GDM1 (cell line): ENCODE measurements at regions not wholly inside any gene's neighbourhood (a gene's known extent, or its start where the extent isn't known, plus 50 kb on each side); places are given as distances from the start of the nearest gene placed in this dataset.

Experiments
- DNase-seq: peaks from one replicate; lab custom pipeline; 2025; lab: John Stamatoyannopoulos, UW

- DNase-seq = no peak
Measured at GRCh38 chr13:105363261-105364190, 1171.9 kb downstream of the EFNB2 start.

- no peak for DNase-seq
Measured at GRCh38 chr13:105353654-105354053, 1181.8 kb downstream of the EFNB2 start.

GRCh38 chr13:105349082-105349723 lies 1186.3 kb downstream of the EFNB2 start:
- no peak for DNase-seq

- no peak for DNase-seq
Measured at GRCh38 chr13:105346141-105346775, 1189.2 kb downstream of the EFNB2 start.

GRCh38 chr13:105345730-105346129 lies 1189.7 kb downstream of the EFNB2 start:
- no peak for DNase-seq

GRCh38 chr13:105345131-105345530 lies 1190.3 kb downstream of the EFNB2 start:
- DNase-seq = no peak

- DNase-seq = no peak
Measured at GRCh38 chr13:105343134-105343806, 1192.2 kb downstream of the EFNB2 start.

- DNase-seq = no peak
Measured at GRCh38 chr13:105342281-105342820, 1193.1 kb downstream of the EFNB2 start.

GRCh38 chr13:105341758-105342157 lies 1193.7 kb downstream of the EFNB2 start:
- DNase-seq = no peak

- DNase-seq = no peak
Measured at GRCh38 chr13:105341256-105341655, 1194.2 kb downstream of the EFNB2 start.

- DNase-seq = no peak
Measured at GRCh38 chr13:105340061-105340606, 1195.3 kb downstream of the EFNB2 start.

- DNase-seq = no peak
Measured at GRCh38 chr13:105338773-105339172, 1196.7 kb downstream of the EFNB2 start.

GRCh38 chr13:105338006-105338405 lies 1197.5 kb downstream of the EFNB2 start:
- DNase-seq = no peak

- no peak for DNase-seq
Measured at GRCh38 chr13:105336706-105337576, 1198.5 kb downstream of the EFNB2 start.

- no peak for DNase-seq
Measured at GRCh38 chr13:105334211-105334610, 1201.3 kb downstream of the EFNB2 start.

GRCh38 chr13:105333416-105333815 lies 1202.0 kb downstream of the EFNB2 start:
- no peak for DNase-seq

GRCh38 chr13:105329359-105329758 lies 1206.1 kb downstream of the EFNB2 start:
- no peak for DNase-seq

- no peak for DNase-seq
Measured at GRCh38 chr13:105328212-105328611, 1207.2 kb downstream of the EFNB2 start.

GRCh38 chr13:105327581-105328126 lies 1207.8 kb downstream of the EFNB2 start:
- DNase-seq = no peak

GRCh38 chr13:105319875-105320274 lies 1215.6 kb downstream of the EFNB2 start:
- DNase-seq = no peak
